ENCODE measurements at regions not wholly inside any gene's neighbourhood (a gene's known extent, or its start where the extent isn't known, plus 50 kb on each side); places are given as distances from the start of the nearest gene placed in this dataset.
A peak's percentile ranks its signal among the peaks of the same experiment; 100 is the strongest.

GRCh38 chr6:105875974-105876640, 210.0 kb upstream of the PRDM1 start:
- Histone ChIP-seq H3K27ac (ENCODE audit: low read depth, low read length) (peak overlapping the region; percentile 22), H3K4me3 (ENCODE audit: low read depth, low read length) (no peak overlapping the region), H3K27me3 (ENCODE audit: control insufficient read depth, insufficient read depth, low read length) (no peaks in the 10 kb centered on the region), H3K9me3 (ENCODE audit: control insufficient read depth, insufficient read depth, low read length) (no peaks in the 10 kb centered on the region), H3K36me3 (ENCODE audit: control insufficient read depth, insufficient read depth, low read length) (no peaks in the 10 kb centered on the region), H3K4me1 (ENCODE audit: control insufficient read depth, insufficient read depth, low read length) (no peaks in the 10 kb centered on the region)
- 35% methylated on average over 4 of the region's 11 CpGs for WGBS (ENCODE audit: insufficient coverage)
- DNase-seq (ENCODE audit: low read depth in 4 of 6, low spot score in 6 of 6), result no peak

GRCh38 chr6:105874835-105875626, 211.1 kb upstream of the PRDM1 start:
- no peak overlapping the region for H3K4me3 ChIP-seq (ENCODE audit: low read depth, low read length)
- H3K9me3 ChIP-seq (ENCODE audit: control insufficient read depth, insufficient read depth, low read length), result no peaks in the 10 kb centered on the region
- H3K27ac ChIP-seq (ENCODE audit: low read depth, low read length), result no peak overlapping the region
- no peak for DNase-seq (ENCODE audit: low read depth in 4 of 6, low spot score in 6 of 6)
- H3K27me3 ChIP-seq (ENCODE audit: control insufficient read depth, insufficient read depth, low read length), result no peaks in the 10 kb centered on the region
- H3K36me3 ChIP-seq (ENCODE audit: control insufficient read depth, insufficient read depth, low read length), result no peaks in the 10 kb centered on the region
- H3K4me1 ChIP-seq (ENCODE audit: control insufficient read depth, insufficient read depth, low read length), result no peaks in the 10 kb centered on the region
- 100% methylated on average over 1 of the region's 8 CpGs for WGBS (ENCODE audit: insufficient coverage)

- Histone ChIP-seq H3K36me3 (ENCODE audit: control insufficient read depth, insufficient read depth, low read length) (no peaks in the 10 kb centered on the region), H3K27me3 (ENCODE audit: control insufficient read depth, insufficient read depth, low read length) (no peaks in the 10 kb centered on the region), H3K4me3 (ENCODE audit: low read depth, low read length) (no peak overlapping the region), H3K9me3 (ENCODE audit: control insufficient read depth, insufficient read depth, low read length) (no peaks in the 10 kb centered on the region), H3K4me1 (ENCODE audit: control insufficient read depth, insufficient read depth, low read length) (no peaks in the 10 kb centered on the region), H3K27ac (ENCODE audit: low read depth, low read length) (no peak overlapping the region)
- no peak for DNase-seq (ENCODE audit: low read depth in 4 of 6, low spot score in 6 of 6)
- WGBS (ENCODE audit: insufficient coverage), result no CpG with 5 or more reads among the region's 3 CpGs
Measured at GRCh38 chr6:105873799-105874198, 212.3 kb upstream of the PRDM1 start.

GRCh38 chr6:105873211-105873704, 212.9 kb upstream of the PRDM1 start:
- no peaks in the 10 kb centered on the region for H3K36me3 ChIP-seq (ENCODE audit: control insufficient read depth, insufficient read depth, low read length)
- H3K4me1 ChIP-seq (ENCODE audit: control insufficient read depth, insufficient read depth, low read length), result no peaks in the 10 kb centered on the region
- no peak overlapping the region for H3K4me3 ChIP-seq (ENCODE audit: low read depth, low read length)
- H3K9me3 ChIP-seq (ENCODE audit: control insufficient read depth, insufficient read depth, low read length), result no peaks in the 10 kb centered on the region
- H3K27ac ChIP-seq (ENCODE audit: low read depth, low read length), result no peak overlapping the region
- DNase-seq (ENCODE audit: low read depth in 4 of 6, low spot score in 6 of 6), result no peak
- no CpG with 5 or more reads among the region's 2 CpGs for WGBS (ENCODE audit: insufficient coverage)
- H3K27me3 ChIP-seq (ENCODE audit: control insufficient read depth, insufficient read depth, low read length), result no peaks in the 10 kb centered on the region

GRCh38 chr6:105872249-105872648, 213.9 kb upstream of the PRDM1 start:
- DNase-seq (ENCODE audit: low read depth in 4 of 6, low spot score in 6 of 6), result no peak
- Histone ChIP-seq H3K9me3 (ENCODE audit: control insufficient read depth, insufficient read depth, low read length) (no peaks in the 10 kb centered on the region), H3K4me3 (ENCODE audit: low read depth, low read length) (no peak overlapping the region), H3K4me1 (ENCODE audit: control insufficient read depth, insufficient read depth, low read length) (no peaks in the 10 kb centered on the region), H3K27me3 (ENCODE audit: control insufficient read depth, insufficient read depth, low read length) (no peaks in the 10 kb centered on the region), H3K27ac (ENCODE audit: low read depth, low read length) (no peak overlapping the region), H3K36me3 (ENCODE audit: control insufficient read depth, insufficient read depth, low read length) (no peaks in the 10 kb centered on the region)
- 100% methylated on average over 1 of the region's 4 CpGs for WGBS (ENCODE audit: insufficient coverage)

- no peak for DNase-seq (ENCODE audit: low read depth in 4 of 6, low spot score in 6 of 6)
- Histone ChIP-seq H3K9me3 (ENCODE audit: control insufficient read depth, insufficient read depth, low read length) (no peaks in the 10 kb centered on the region), H3K27ac (ENCODE audit: low read depth, low read length) (no peak overlapping the region), H3K27me3 (ENCODE audit: control insufficient read depth, insufficient read depth, low read length) (no peaks in the 10 kb centered on the region), H3K4me3 (ENCODE audit: low read depth, low read length) (no peak overlapping the region), H3K4me1 (ENCODE audit: control insufficient read depth, insufficient read depth, low read length) (no peaks in the 10 kb centered on the region), H3K36me3 (ENCODE audit: control insufficient read depth, insufficient read depth, low read length) (no peaks in the 10 kb centered on the region)
- 89% methylated on average over 3 of the region's 5 CpGs for WGBS (ENCODE audit: insufficient coverage)
Measured at GRCh38 chr6:105871542-105871941, 214.6 kb upstream of the PRDM1 start.

- WGBS (ENCODE audit: insufficient coverage), result 79% methylated on average over 4 of the region's 5 CpGs
- Histone ChIP-seq H3K9me3 (ENCODE audit: control insufficient read depth, insufficient read depth, low read length) (no peaks in the 10 kb centered on the region), H3K4me1 (ENCODE audit: control insufficient read depth, insufficient read depth, low read length) (no peaks in the 10 kb centered on the region), H3K27ac (ENCODE audit: low read depth, low read length) (no peak overlapping the region), H3K36me3 (ENCODE audit: control insufficient read depth, insufficient read depth, low read length) (no peaks in the 10 kb centered on the region), H3K4me3 (ENCODE audit: low read depth, low read length) (no peak overlapping the region), H3K27me3 (ENCODE audit: control insufficient read depth, insufficient read depth, low read length) (no peaks in the 10 kb centered on the region)
- DNase-seq (ENCODE audit: low read depth in 4 of 6, low spot score in 6 of 6), result no peak
Measured at GRCh38 chr6:105869835-105870440, 216.2 kb upstream of the PRDM1 start.

- no peaks in the 10 kb centered on the region for H3K36me3 ChIP-seq (ENCODE audit: control insufficient read depth, insufficient read depth, low read length)
- DNase-seq (ENCODE audit: low read depth in 4 of 6, low spot score in 6 of 6), result no peak
- 100% methylated on average over 1 of the region's 2 CpGs for WGBS (ENCODE audit: insufficient coverage)
- H3K9me3 ChIP-seq (ENCODE audit: control insufficient read depth, insufficient read depth, low read length), result no peaks in the 10 kb centered on the region
- H3K27me3 ChIP-seq (ENCODE audit: control insufficient read depth, insufficient read depth, low read length), result no peaks in the 10 kb centered on the region
- no peak overlapping the region for H3K27ac ChIP-seq (ENCODE audit: low read depth, low read length)
- no peak overlapping the region for H3K4me3 ChIP-seq (ENCODE audit: low read depth, low read length)
- H3K4me1 ChIP-seq (ENCODE audit: control insufficient read depth, insufficient read depth, low read length), result no peaks in the 10 kb centered on the region
Measured at GRCh38 chr6:105868823-105869460, 217.2 kb upstream of the PRDM1 start.

GRCh38 chr6:105867821-105868220, 218.3 kb upstream of the PRDM1 start:
- H3K4me1 ChIP-seq (ENCODE audit: control insufficient read depth, insufficient read depth, low read length), result no peaks in the 10 kb centered on the region
- H3K27me3 ChIP-seq (ENCODE audit: control insufficient read depth, insufficient read depth, low read length), result no peaks in the 10 kb centered on the region
- WGBS (ENCODE audit: insufficient coverage), result 92% methylated on average over 1 of the region's 2 CpGs
- no peak for DNase-seq (ENCODE audit: low read depth in 4 of 6, low spot score in 6 of 6)
- H3K36me3 ChIP-seq (ENCODE audit: control insufficient read depth, insufficient read depth, low read length), result no peaks in the 10 kb centered on the region
- H3K9me3 ChIP-seq (ENCODE audit: control insufficient read depth, insufficient read depth, low read length), result no peaks in the 10 kb centered on the region
- H3K4me3 ChIP-seq (ENCODE audit: low read depth, low read length), result no peak overlapping the region
- no peak overlapping the region for H3K27ac ChIP-seq (ENCODE audit: low read depth, low read length)

All from spinal cord (tissue), 9 donors.